ENCODE measurements at regions not wholly inside any gene's neighbourhood (a gene's known extent, or its start where the extent isn't known, plus 50 kb on each side); places are given as distances from the start of the nearest gene placed in this dataset.
A peak's percentile ranks its signal among the peaks of the same experiment; 100 is the strongest.

DNA sequence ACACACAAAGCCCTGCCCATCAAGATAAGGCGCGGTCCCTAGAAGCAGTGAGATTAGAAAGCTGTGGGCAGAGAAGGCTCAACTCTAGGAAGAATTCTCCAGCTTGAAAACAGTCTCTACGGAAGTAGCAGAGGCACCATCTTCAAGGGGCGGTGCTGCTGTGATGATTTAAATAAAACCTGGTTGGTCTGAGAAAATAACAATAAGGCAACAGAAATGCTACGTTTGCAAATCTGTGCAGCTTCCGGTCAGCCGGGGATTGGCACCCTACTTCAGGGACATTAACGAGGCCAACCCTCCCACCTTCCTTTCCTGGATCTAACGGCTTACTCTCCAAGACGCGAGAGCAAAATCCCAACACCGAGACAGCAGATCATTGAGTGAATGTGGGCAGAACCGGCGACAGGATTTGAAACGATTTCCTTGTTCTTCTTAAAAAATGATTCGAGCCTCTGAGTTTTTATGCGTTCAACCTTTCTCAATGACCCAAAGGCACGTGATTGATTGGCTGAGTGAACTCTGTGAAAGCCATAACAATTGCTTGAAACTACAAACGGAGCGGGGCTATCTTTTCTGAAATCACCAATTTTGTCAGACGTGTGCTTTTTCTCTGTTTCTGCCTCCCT is 93.7 kb upstream of the ZNF516 start:
- Histone ChIP-seq H3K9me3 (ENCODE audit: low read depth) (no peaks in the 10 kb centered on the region), H3K27ac (no peak overlapping the region), H4K20me1 (ENCODE audit: insufficient read depth) (no peaks in the 10 kb centered on the region), H3K9ac (peak overlapping the region; percentile 26; the same call in 1 of the 2 replicates), H3K4me1 (ENCODE audit: insufficient read depth) (0 out of 2 replicates have a peak, but pooled peaks cover 4% of the 10 kb centered on the region), H3K4me3 (peak overlapping the region; percentile 69), H2AFZ (peak overlapping the region; percentile 89), H3K36me3 (ENCODE audit: low read depth) (no peaks in the 10 kb centered on the region), H3K9me2 (ENCODE audit: insufficient read depth) (no peaks in the 10 kb centered on the region), H3K4me2 (ENCODE audit: unreplicated experiment) (peak overlapping the region; percentile 78), H3F3A (ENCODE audit: insufficient read depth) (no peaks in the 10 kb centered on the region), H3K27me3 (replicated peaks; ENCODE audit: insufficient read depth) (0 out of 2 replicates have a peak, but pooled peaks cover 4% of the 10 kb centered on the region), H3K79me2 (ENCODE audit: insufficient read depth) (no peaks in the 10 kb centered on the region)
- TF ChIP-seq EZH2phosphoT487 (IDR thresholded peaks at IDR 0.05; ENCODE audit: insufficient read depth, low read depth) (no peak), EZH2 (IDR thresholded peaks at IDR 0.05; ENCODE audit: insufficient read depth, poor library complexity, severe bottlenecking) (no peak)
- in situ Hi-C loops (cut with MboI) = no loop called here
- DNase-seq = peak; percentile 36
- WGBS, 2 experiments (ENCODE audit: low coverage in 1 of 2, low lambda C conversion rate in 2 of 2, missing lambda C conversion rate in 2 of 2) = 14 to 16% methylated on average over 21 of the region's 21 CpGs

DNA sequence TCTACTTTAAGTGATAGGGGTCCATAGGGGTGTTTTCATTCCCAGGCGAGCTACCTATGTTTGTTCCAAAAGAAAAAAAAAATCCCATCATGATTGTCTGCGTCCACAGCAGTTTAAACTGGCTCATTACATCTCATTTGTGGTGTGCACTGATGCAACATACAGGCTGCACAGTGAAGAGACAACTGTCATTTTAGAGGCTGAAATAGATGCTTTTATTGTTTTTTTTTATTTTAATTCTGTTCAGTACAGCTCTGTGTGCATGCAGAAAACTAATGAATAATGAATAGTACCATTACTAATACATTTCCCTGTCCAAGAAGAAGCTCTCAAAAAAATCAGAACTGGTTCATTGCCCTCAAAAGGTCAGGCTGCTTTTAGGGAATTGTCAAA is 92.8 kb upstream of the ZNF516 start:
- TF ChIP-seq EZH2 (IDR thresholded peaks at IDR 0.05; ENCODE audit: insufficient read depth, poor library complexity, severe bottlenecking) = no peak
- TF ChIP-seq EZH2phosphoT487 (IDR thresholded peaks at IDR 0.05; ENCODE audit: insufficient read depth, low read depth) = no peak
- Histone ChIP-seq H3K27ac (no peak overlapping the region), H3K4me2 (ENCODE audit: unreplicated experiment) (no peak overlapping the region), H4K20me1 (ENCODE audit: insufficient read depth) (no peaks in the 10 kb centered on the region), H3K36me3 (ENCODE audit: low read depth) (no peaks in the 10 kb centered on the region), H3K9me3 (ENCODE audit: low read depth) (no peaks in the 10 kb centered on the region), H3K9me2 (ENCODE audit: insufficient read depth) (no peaks in the 10 kb centered on the region), H3K9ac (no peak overlapping the region), H3F3A (ENCODE audit: insufficient read depth) (no peaks in the 10 kb centered on the region), H3K79me2 (ENCODE audit: insufficient read depth) (no peaks in the 10 kb centered on the region), H2AFZ (peak overlapping the region; percentile 89; the same call in 1 of the 2 replicates), H3K4me3 (no peak overlapping the region), H3K4me1 (ENCODE audit: insufficient read depth) (0 out of 2 replicates have a peak, but pooled peaks cover 4% of the 10 kb centered on the region), H3K27me3 (replicated peaks; ENCODE audit: insufficient read depth) (0 out of 2 replicates have a peak, but pooled peaks cover 4% of the 10 kb centered on the region)
- DNase-seq = no peak
- in situ Hi-C loops (cut with MboI) = no loop called here
- 77 to 84% methylated on average over 2 of the region's 2 CpGs for whole genome bisulfite sequencing, 2 experiments (ENCODE audit: low coverage in 1 of 2, low lambda C conversion rate in 2 of 2, missing lambda C conversion rate in 2 of 2)

DNA sequence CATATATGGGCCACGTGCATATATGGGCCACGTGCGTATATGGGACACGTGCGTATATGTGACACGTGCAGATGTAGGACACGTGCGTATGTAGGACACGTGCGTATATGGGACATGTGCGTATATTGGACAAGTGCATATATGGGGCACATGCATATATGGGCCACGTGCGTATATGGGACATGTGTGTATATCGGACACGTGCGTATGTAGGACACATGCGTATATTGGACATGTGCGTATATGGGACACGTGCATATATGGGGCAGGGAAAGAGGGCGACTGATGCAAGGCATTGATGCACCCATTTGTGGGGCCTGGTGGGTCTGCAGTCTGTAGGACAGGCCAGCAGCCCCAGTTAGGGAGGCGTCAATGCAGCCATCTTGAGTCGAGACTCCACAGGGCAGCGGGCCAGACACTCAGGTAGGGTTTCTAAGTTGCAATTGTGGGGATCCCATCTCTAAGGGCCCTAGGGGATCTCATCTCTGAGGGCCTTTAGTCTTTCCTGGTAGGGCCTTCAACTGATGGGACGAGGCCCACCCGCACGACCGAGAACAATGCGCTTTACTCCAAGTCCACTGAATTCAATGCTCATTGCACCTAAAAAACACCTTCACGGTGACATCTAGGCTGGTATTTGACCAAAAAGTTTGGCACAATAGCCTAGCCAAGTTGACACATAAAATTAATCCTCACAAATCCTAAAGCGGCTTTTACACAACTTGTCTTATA is 92.3 kb upstream of the ZNF516 start:
- Histone ChIP-seq H3K27ac (no peak overlapping the region), H3K9me3 (ENCODE audit: low read depth) (no peaks in the 10 kb centered on the region), H3K79me2 (ENCODE audit: insufficient read depth) (no peaks in the 10 kb centered on the region), H2AFZ (no peak overlapping the region), H3K4me1 (ENCODE audit: insufficient read depth) (0 out of 2 replicates have a peak, but pooled peaks cover 4% of the 10 kb centered on the region), H3K36me3 (ENCODE audit: low read depth) (no peaks in the 10 kb centered on the region), H3K4me2 (ENCODE audit: unreplicated experiment) (no peak overlapping the region), H3K4me3 (no peak overlapping the region), H3K27me3 (replicated peaks; ENCODE audit: insufficient read depth) (0 out of 2 replicates have a peak, but pooled peaks cover 4% of the 10 kb centered on the region), H3K9ac (no peak overlapping the region), H3K9me2 (ENCODE audit: insufficient read depth) (no peaks in the 10 kb centered on the region), H4K20me1 (ENCODE audit: insufficient read depth) (no peaks in the 10 kb centered on the region), H3F3A (ENCODE audit: insufficient read depth) (no peaks in the 10 kb centered on the region)
- no peak for DNase-seq
- WGBS, 2 experiments (ENCODE audit: low coverage in 1 of 2, low lambda C conversion rate in 2 of 2, missing lambda C conversion rate in 2 of 2) = 93% methylated on average over 30 of the region's 30 CpGs
- in situ Hi-C loops (cut with MboI) = no loop called here
- TF ChIP-seq EZH2 (IDR thresholded peaks at IDR 0.05; ENCODE audit: insufficient read depth, poor library complexity, severe bottlenecking) (no peak), EZH2phosphoT487 (IDR thresholded peaks at IDR 0.05; ENCODE audit: insufficient read depth, low read depth) (no peak)

DNA sequence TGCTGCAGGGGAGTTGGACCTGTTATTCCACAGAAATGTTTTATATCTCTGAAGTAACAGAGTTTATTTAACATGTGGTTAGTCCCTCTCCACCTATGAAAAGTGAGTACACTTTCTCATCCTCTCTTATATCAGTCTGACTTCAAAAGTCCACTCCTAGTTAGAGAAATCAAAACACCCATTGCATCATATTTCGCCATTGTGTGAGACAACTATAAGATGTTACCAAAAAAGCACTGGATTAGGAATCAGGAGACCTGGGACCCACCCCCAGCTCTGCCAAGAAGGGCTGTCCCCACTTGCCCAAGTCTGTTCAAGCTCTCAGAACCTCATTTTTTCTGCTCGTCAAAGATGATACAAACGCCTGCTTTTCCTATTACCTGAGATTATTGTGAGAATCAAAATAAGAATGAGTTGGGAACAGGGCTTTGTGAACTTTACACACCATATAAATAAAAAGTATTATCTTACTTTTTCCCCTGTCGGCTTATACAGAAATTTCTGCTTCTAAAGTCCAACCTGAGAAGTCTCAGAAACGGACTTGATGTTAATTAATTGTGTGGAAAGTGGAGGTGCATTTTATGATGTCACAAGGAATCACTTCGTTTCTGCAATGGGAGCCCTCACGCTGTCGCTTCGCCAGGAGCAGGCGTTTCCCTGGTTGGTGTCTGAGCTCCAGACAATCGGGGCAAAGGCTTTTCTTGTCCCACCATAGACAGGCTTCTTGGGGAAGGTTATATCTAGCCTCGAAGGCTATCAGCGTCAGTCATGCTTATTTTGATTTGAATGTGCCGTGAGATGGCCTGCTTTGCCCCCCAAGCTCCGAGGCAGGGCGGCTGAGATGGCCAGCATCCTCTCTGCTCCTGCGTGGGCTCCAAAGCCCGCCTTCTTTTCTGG is 89.6 kb upstream of the ZNF516 start:
- no peaks in the 10 kb centered on the region for H3K9me3 ChIP-seq (ENCODE audit: low read depth)
- H3F3A ChIP-seq (ENCODE audit: insufficient read depth) = no peaks in the 10 kb centered on the region
- WGBS, 2 experiments (ENCODE audit: low coverage in 1 of 2, low lambda C conversion rate in 2 of 2, missing lambda C conversion rate in 2 of 2) = 77 to 79% methylated on average over 18 of the region's 18 CpGs
- in situ Hi-C loops (cut with MboI) = no loop called here
- H3K4me1 ChIP-seq (ENCODE audit: insufficient read depth) = 0 out of 2 replicates have a peak, but pooled peaks cover 4% of the 10 kb centered on the region
- H3K4me3 ChIP-seq = no peak overlapping the region
- no peak overlapping the region for H2AFZ ChIP-seq
- H3K27me3 ChIP-seq (replicated peaks; ENCODE audit: insufficient read depth) = 0 out of 2 replicates have a peak, but pooled peaks cover 4% of the 10 kb centered on the region
- no peaks in the 10 kb centered on the region for H4K20me1 ChIP-seq (ENCODE audit: insufficient read depth)
- no peak for DNase-seq
- no peaks in the 10 kb centered on the region for H3K9me2 ChIP-seq (ENCODE audit: insufficient read depth)
- H3K36me3 ChIP-seq (ENCODE audit: low read depth) = no peaks in the 10 kb centered on the region
- no peak overlapping the region for H3K4me2 ChIP-seq (ENCODE audit: unreplicated experiment)
- H3K9ac ChIP-seq = no peak overlapping the region
- TF ChIP-seq EZH2phosphoT487 (IDR thresholded peaks at IDR 0.05; ENCODE audit: insufficient read depth, low read depth) (no peak), EZH2 (IDR thresholded peaks at IDR 0.05; ENCODE audit: insufficient read depth, poor library complexity, severe bottlenecking) (no peak)
- no peak overlapping the region for H3K27ac ChIP-seq
- no peaks in the 10 kb centered on the region for H3K79me2 ChIP-seq (ENCODE audit: insufficient read depth)
